ENCODE measurements at regions not wholly inside any gene's neighbourhood (a gene's known extent, or its start where the extent isn't known, plus 50 kb on each side); places are given as distances from the start of the nearest gene placed in this dataset.

- TF ChIP-seq SP1 (IDR thresholded peaks at IDR 0.05; ENCODE audit: low read depth) (no peak), CBX3 (IDR thresholded peaks at IDR 0.05; ENCODE audit: low read depth) (no peak), REST (IDR thresholded peaks at IDR 0.05; ENCODE audit: low read depth) (no peak)
These were observed 126.8 kb upstream of the CLSTN2 start (continued) for GRCh38 chr3:139808201-139808600.

- intact Hi-C loops (cut with micrococcal nuclease), result no loop called here
- peaks cover 23% of the 10 kb centered on the region for H3K27me3 ChIP-seq (ENCODE audit: insufficient read depth, low read length)
- H4K20me1 ChIP-seq (ENCODE audit: insufficient read depth), result no peaks in the 10 kb centered on the region
- no peak overlapping the region for H3K9ac ChIP-seq (ENCODE audit: low read length)
- H2AFZ ChIP-seq (ENCODE audit: low read depth, low read length, poor library complexity, severe bottlenecking), result no peak overlapping the region
- no peak overlapping the region for H3K4me2 ChIP-seq (ENCODE audit: low read length)
- ChIA-PET CTCF (no interaction called here), RAD21 (ENCODE audit: low non-redundant PET in 1 of 2, low total read pairs in 2 of 2, uncharacterized antibody in 2 of 2, unreplicated experiment in 2 of 2) (no interaction called here), POLR2A (no interaction called here)
- TF ChIP-seq POLR2AphosphoS5 (IDR thresholded peaks at IDR 0.05; ENCODE audit: low read depth, low read length) (no peak), ZBTB33 (IDR thresholded peaks at IDR 0.05; ENCODE audit: extremely low read depth, insufficient replicate concordance, low read length) (no peak), RAD21 (IDR thresholded peaks at IDR 0.05; ENCODE audit: low read depth) (no peak), JUND (IDR thresholded peaks at IDR 0.05) (no peak), EGR1 (IDR thresholded peaks at IDR 0.05; ENCODE audit: low read depth) (no peak)
- no peaks in the 10 kb centered on the region for H3K4me1 ChIP-seq (ENCODE audit: control insufficient read depth in 1 of 2, insufficient read depth in 2 of 2, low read length in 2 of 2)
- H3K9me2 ChIP-seq (ENCODE audit: insufficient read depth), result no peaks in the 10 kb centered on the region
- H3K36me3 ChIP-seq (ENCODE audit: control insufficient read depth in 1 of 2, insufficient read depth in 2 of 2, low read length in 2 of 2), result no peaks in the 10 kb centered on the region
- ATAC-seq (no peak), DNase-seq (ENCODE audit: low read depth, low spot score) (no peak)
- H3K27ac ChIP-seq (ENCODE audit: low read depth, low read length), result no peak overlapping the region
- no TSS peak for BruUV-seq (replicated peaks)
- H3K79me2 ChIP-seq (ENCODE audit: insufficient read depth, low read length), result no peaks in the 10 kb centered on the region
- H3K4me3 ChIP-seq (replicated peaks in 1 of 2; ENCODE audit: low read depth in 1 of 2, low read length in 2 of 2), result no peak overlapping the region
- no peaks in the 10 kb centered on the region for H3K9me3 ChIP-seq (ENCODE audit: control insufficient read depth in 1 of 2, insufficient read depth in 1 of 2, low read depth in 1 of 2, low read length in 2 of 2)
These were observed 125.5 kb upstream of the NMNAT3 start for GRCh38 chr3:139803294-139803693.

All from HCT116 (cell line).